DND-41 (cell line): ENCODE measurements at regions not wholly inside any gene's neighbourhood (a gene's known extent, or its start where the extent isn't known, plus 50 kb on each side); places are given as distances from the start of the nearest gene placed in this dataset.

Experiments used
- CTCF ChIP-seq: IDR thresholded peaks from 2 replicates; pipeline ENCODE4 v1.5.1; 2012; ENCODE audit warnings: borderline replicate concordance, low read length, moderate library complexity, mild to moderate bottlenecking; ENCODE audit not compliant: poor library complexity, severe bottlenecking; ENCODE audit errors: extremely low read depth
- EZH2 ChIP-seq: IDR thresholded peaks from 3 replicates; pipeline ENCODE4 v1.6.1; 2012; ENCODE audit warnings: borderline replicate concordance, low read depth, mild to moderate bottlenecking, moderate library complexity, low read length, inconsistent platforms; ENCODE audit not compliant: severe bottlenecking

- TF ChIP-seq CTCF (no peak), EZH2 (no peak)
Observed at GRCh38 chr1:88101041-88101440, 583.0 kb upstream of the PKN2 start.
